ENCODE measurements at regions not wholly inside any gene's neighbourhood (a gene's known extent, or its start where the extent isn't known, plus 50 kb on each side); places are given as distances from the start of the nearest gene placed in this dataset.

- TF ChIP-seq, protein P1, sequence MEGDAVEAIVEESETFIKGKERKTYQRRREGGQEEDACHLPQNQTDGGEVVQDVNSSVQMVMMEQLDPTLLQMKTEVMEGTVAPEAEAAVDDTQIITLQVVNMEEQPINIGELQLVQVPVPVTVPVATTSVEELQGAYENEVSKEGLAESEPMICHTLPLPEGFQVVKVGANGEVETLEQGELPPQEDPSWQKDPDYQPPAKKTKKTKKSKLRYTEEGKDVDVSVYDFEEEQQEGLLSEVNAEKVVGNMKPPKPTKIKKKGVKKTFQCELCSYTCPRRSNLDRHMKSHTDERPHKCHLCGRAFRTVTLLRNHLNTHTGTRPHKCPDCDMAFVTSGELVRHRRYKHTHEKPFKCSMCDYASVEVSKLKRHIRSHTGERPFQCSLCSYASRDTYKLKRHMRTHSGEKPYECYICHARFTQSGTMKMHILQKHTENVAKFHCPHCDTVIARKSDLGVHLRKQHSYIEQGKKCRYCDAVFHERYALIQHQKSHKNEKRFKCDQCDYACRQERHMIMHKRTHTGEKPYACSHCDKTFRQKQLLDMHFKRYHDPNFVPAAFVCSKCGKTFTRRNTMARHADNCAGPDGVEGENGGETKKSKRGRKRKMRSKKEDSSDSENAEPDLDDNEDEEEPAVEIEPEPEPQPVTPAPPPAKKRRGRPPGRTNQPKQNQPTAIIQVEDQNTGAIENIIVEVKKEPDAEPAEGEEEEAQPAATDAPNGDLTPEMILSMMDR (IDR thresholded peaks at IDR 0.05): no peak
- no peak for TF ChIP-seq ZFX (IDR thresholded peaks at IDR 0.05; ENCODE audit: borderline replicate concordance)
Observed at GRCh38 chr2:216925006-216925405, 65.1 kb upstream of the TNP1 start.
